HG03469 (cell line): ENCODE measurements at regions not wholly inside any gene's neighbourhood (a gene's known extent, or its start where the extent isn't known, plus 50 kb on each side); places are given as distances from the start of the nearest gene placed in this dataset.
"Not testable (repeated sequence)": the region's sequence is repeated elsewhere in the genome, so short reads cannot be mapped to it uniquely, and the experiment has no call there.

Source experiments
- ATAC-seq: cut with Tn5 transposase; IDR thresholded peaks from one replicate; pipeline ENCODE4 v1.9.1; 2021; ENCODE audit warnings: mild to moderate bottlenecking, moderate library complexity, moderate number of reproducible peaks; ENCODE audit not compliant: unreplicated experiment

DNA sequence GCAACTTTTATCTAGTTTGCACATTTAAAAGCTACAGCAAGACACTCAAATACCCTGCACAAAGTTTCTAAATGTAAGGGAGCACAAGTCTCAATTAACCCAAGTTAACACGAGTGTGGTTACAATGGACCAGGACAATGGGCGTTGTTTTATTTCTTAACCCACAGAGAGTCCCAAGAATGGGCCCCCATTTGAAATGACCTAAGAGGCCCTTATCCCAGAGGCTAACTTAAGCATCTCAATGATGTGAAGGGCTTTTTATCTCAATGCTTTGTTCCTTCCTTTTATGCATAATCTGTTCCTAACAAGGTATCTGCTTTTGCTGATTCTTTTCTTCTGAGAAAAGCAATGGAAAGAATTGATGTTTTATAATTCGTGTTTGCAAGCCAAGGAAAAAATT is 151.5 kb upstream of the SALL3 start:
- no peak for ATAC-seq

DNA sequence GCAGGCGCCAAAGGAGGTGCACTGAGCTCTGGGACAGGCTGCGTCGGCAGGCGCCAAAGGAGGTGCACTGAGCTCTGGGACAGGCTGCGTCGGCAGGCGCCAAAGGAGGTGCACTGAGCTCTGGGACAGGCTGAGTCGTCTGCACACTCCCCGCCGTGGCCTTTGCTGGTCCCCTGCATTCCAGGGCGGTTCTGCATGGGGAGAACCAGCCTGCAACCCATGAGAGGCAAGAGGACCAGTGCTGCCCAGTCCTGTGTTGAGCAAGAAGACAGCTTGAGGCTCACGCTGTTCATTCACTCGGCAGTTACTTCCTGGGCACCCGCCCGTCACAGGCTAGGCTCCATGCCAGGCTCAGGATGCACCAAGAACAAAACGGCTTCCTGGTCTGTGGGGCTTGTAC is 150.6 kb upstream of the SALL3 start:
- ATAC-seq = not testable (repeated sequence)

GRCh38 chr18:78830161-78830560 is 149.5 kb upstream of the SALL3 start:
- ATAC-seq = no peak

GRCh38 chr18:78830826-78831225 is 148.8 kb upstream of the SALL3 start:
- no peak for ATAC-seq

- ATAC-seq = no peak
Measured at GRCh38 chr18:78831603-78832002, 148.0 kb upstream of the SALL3 start.

GRCh38 chr18:78833833-78834232 is 145.8 kb upstream of the SALL3 start:
- ATAC-seq = no peak

DNA sequence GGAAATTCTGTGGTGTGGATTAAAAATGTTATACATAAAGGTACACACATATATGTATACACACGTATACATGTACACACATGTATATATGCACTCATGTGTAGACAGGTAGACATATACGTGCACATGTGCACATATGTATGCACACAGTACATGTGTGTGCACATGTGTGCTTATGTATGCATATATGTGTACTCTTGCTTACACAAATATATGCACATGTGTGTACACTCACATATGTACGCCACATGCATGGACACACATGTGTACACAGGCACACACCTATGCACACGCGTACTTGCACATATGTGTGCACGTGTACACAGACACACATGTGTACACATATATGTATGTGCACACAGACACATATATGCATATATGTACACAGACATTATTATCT is 142.8 kb upstream of the SALL3 start:
- no peak for ATAC-seq

GRCh38 chr18:78837754-78838153 is 141.9 kb upstream of the SALL3 start:
- no peak for ATAC-seq

DNA sequence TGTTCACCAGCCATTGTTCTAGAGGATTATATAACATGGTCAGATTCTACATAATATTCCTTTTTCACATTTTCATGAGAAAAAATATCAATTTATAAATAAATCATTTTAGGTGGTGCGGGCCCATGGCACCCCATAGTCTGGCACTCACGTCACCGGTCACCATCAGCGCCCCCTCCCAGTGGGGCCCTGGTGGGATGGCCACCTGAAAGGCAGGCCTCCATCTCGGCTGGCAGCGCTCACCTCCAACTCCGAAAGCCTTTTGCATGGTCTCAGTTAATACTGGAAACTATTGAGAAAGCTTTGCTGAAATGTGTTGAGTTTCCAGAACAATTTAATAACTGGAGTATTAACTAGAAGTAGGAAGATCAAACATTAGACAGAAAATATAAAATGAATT is 141.4 kb upstream of the SALL3 start:
- no peak for ATAC-seq

DNA sequence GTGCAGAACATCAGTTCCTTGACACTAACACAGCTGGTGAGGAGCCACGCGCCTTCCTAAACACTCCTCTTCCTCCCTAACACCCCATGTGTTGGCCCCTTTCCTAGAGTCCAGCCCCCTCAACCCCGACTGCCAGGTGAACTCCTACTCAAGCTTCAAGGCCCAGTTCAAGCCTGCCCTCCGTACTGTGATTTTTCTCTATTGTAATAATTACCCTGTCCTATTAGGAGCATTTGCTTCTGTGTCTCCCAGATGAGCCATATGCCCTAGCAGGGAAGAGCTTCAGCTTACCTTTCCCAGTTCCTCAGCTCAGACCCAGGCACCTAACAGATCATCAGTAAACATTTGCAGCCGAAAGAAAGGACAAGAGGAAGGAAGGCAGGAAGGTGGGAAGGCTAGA is 130.6 kb upstream of the SALL3 start:
- no peak for ATAC-seq

GRCh38 chr18:78849458-78849857 is 130.2 kb upstream of the SALL3 start:
- ATAC-seq = no peak

DNA sequence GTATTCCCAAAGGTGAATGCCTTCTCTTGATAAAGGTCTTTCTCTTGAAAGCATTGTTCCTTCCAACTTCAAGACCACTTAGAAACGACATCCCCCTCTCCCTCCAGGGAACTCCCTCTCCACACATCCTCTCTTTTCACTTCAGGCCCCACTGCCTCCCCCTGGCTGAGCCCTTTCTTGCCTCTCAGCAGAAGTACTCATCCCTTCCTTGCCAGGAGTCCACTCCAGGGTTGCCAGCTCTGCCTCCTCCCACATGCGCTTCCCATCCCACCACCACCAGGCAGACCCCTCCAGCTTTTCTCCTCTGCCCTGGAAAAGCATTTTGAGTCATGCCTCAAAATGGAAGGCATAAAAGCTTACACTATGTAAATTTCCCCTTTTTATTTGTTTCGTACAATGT is 126.3 kb upstream of the SALL3 start:
- no peak for ATAC-seq

- no peak for ATAC-seq
Measured at GRCh38 chr18:78855188-78855587, 124.4 kb upstream of the SALL3 start.

- no peak for ATAC-seq
Measured at GRCh38 chr18:78856569-78857313, 122.9 kb upstream of the SALL3 start.

- no peak for ATAC-seq
Measured at GRCh38 chr18:78857314-78858150, 122.1 kb upstream of the SALL3 start.

DNA sequence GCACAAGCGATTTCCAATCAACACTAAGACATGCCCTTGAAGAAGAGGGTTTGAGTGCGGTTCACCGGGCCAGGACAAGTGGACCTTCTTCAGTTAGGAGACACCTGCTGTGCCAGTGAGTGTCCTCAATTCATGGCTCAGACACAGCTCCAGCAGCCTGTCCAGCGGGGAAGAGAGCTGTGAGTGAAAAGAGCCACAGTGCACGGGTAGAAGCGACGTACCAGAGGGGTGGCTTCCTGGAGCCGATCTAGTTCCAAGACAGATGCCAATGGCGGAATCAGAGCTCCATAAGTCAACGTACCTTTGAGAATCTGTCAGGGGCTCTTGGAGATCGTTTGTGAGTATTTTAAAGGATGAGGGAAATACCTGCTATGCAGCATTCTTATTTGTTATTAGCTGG is 119.9 kb upstream of the SALL3 start:
- ATAC-seq = no peak

DNA sequence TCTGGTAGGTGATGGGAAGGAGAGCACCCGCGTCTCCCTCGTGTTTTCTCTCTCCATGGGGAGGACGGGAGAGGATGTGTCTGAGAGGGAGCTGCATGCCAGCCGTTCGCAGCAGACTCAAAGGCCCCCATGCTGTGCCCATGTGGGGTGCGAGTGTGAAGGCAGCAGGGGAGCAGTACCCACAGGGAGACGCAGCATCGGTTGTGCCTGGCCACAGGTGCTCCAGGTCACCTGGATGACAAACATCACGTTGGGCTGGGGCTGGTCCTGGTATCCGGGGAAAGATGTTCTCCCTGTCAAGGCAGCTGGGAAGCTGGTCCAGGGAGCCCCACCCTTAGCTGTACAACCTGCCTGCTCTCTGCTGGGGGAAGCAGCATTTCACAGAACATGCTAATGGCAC is 119.5 kb upstream of the SALL3 start:
- no peak for ATAC-seq

GRCh38 chr18:78861116-78861515 is 118.5 kb upstream of the SALL3 start:
- no peak for ATAC-seq

DNA sequence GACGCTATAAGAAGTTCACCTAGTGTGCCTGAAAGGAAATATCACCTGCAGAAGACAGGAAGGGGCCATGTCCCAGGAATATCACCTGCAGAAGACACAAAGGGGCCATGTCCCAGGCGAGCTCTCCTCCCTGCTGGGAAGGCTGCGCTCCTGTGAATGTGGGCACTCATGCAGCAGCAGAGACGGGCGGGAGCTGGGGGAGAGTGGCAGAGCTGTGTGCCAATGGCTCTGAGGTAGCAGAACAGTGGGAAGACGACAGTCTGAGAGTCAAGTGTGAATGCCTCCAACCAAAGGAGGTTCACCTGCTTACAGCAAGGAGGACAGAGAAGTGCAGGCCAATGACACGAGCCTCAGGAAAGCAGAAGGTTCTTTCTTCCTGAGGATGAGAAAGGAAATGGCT is 117.9 kb upstream of the SALL3 start:
- no peak for ATAC-seq

- ATAC-seq = no peak
Measured at GRCh38 chr18:78862395-78862794, 117.2 kb upstream of the SALL3 start.

GRCh38 chr18:78865056-78865598 is 114.5 kb upstream of the SALL3 start:
- no peak for ATAC-seq

DNA sequence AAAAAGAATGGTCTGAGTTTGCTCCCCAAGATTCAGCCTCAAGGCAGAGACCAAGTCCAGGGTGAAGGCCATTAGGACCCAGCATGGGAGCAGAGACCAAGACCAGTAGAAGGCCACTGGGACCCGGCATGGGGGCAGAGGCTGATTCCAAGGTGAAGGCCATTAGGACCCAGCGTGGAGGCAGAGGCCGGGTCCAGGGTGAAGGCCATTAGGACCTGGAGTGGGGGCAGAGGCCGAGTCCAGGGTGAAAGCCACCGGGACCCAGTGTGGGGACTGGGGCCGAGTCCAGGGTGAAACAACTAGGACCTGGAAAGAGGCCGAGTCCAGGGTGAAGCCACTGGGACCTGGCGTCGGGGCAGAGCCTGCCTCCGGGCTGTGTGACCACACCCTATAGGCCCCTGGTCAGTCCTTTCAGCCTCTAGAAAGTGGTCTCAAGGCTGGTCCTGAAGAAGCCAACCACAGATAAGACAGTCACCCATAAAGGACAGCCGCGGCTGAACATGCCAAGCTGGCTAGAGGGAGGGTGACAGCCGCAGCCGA is 113.8 kb upstream of the SALL3 start:
- no peak for ATAC-seq
